PC-9 (cell line): ENCODE measurements at regions not wholly inside any gene's neighbourhood (a gene's known extent, or its start where the extent isn't known, plus 50 kb on each side); places are given as distances from the start of the nearest gene placed in this dataset.
A peak's percentile ranks its signal among the peaks of the same experiment; 100 is the strongest.

Experiments
- EZH2 ChIP-seq: fragments of 200-600 bp; sonication (generic); IDR thresholded peaks from 2 replicates; pipeline ENCODE4 v1.8.0; 2017; ENCODE audit warnings: antibody characterized with exemption, low read depth
- TF ChIP-seq, protein P1 (sequence below): fragments of 200-600 bp; sonication (generic); conservative IDR thresholded peaks from 2 replicates; pipeline ENCODE4 v1.6.1; 2017; ENCODE audit warnings: mixed run types, antibody characterized with exemption, mild to moderate bottlenecking, moderate library complexity

DNA sequence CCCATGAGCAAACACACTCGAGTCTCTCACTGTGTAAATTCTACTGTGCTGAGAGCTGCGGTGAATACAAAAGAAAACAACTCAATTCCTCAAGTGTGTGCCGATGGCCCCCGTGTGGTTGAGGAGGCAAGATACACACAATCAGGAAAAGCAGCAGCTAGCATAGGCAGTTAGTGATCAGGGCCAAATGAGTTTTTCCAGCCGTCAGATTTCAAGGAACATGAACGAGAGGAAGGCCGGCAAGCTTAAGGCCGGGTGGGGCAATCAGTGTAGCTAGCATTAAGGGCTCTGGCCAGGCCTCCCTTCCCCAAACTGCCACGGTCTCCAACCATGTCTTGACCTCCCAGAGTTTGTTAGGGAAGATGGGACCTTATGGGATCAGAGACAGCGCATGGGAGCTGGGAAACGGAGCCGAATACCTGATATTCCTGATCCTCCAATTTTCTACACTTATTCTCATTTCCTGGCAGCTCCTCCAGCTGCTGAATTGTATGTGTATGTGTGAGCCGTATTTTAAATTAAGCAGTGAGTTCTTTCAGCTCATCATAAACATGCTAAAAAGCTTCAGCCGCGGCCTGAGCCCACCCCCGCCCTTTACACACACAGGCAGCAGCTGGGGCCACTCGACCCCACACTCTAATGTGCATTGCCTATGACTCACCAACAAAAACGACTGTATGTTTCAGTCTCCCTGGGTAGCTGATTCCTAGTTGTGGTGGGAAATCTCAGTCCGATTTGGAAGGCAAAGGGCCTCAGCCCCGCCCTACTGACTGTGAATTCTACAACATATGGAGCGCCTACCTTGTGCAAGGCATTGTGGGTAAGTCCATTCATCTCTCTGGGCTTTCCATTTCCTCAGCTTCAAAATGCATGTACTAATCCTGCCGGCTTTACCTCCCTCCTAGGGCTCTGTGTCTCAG, 59.9 kb downstream of the RTL9 start:
- TF ChIP-seq, protein P1, sequence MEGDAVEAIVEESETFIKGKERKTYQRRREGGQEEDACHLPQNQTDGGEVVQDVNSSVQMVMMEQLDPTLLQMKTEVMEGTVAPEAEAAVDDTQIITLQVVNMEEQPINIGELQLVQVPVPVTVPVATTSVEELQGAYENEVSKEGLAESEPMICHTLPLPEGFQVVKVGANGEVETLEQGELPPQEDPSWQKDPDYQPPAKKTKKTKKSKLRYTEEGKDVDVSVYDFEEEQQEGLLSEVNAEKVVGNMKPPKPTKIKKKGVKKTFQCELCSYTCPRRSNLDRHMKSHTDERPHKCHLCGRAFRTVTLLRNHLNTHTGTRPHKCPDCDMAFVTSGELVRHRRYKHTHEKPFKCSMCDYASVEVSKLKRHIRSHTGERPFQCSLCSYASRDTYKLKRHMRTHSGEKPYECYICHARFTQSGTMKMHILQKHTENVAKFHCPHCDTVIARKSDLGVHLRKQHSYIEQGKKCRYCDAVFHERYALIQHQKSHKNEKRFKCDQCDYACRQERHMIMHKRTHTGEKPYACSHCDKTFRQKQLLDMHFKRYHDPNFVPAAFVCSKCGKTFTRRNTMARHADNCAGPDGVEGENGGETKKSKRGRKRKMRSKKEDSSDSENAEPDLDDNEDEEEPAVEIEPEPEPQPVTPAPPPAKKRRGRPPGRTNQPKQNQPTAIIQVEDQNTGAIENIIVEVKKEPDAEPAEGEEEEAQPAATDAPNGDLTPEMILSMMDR: peak; percentile 48; the same call in 1 of the 2 replicates
- no peak for TF ChIP-seq EZH2
